ENCODE measurements at regions not wholly inside any gene's neighbourhood (a gene's known extent, or its start where the extent isn't known, plus 50 kb on each side); places are given as distances from the start of the nearest gene placed in this dataset.

GRCh38 chr3:164577667-164578210, 500.6 kb downstream of the SI start:
- no peak for TF ChIP-seq CTCF (IDR thresholded peaks at IDR 0.05; ENCODE audit: poor library complexity)
- no peak for TF ChIP-seq EZH2 (IDR thresholded peaks at IDR 0.05; ENCODE audit: borderline replicate concordance)

Measured in hepatocyte (in vitro differentiated cells).